IPS-20b (cell line): ENCODE measurements at regions not wholly inside any gene's neighbourhood (a gene's known extent, or its start where the extent isn't known, plus 50 kb on each side); places are given as distances from the start of the nearest gene placed in this dataset.
"Not testable (repeated sequence)": the region's sequence is repeated elsewhere in the genome, so short reads cannot be mapped to it uniquely, and the experiment has no call there.

Source experiments
- H3K27ac ChIP-seq: one replicate; pipeline ENCODE4 v1.5.1; 2013; ENCODE audit warnings: low read length
- H3K27me3 ChIP-seq: 2 replicates; pipeline ENCODE4 v1.6.1; 2013; ENCODE audit warnings: mild to moderate bottlenecking, low read length, inconsistent platforms; ENCODE audit not compliant: insufficient read depth
- H3K36me3 ChIP-seq: 2 replicates; pipeline ENCODE4 v1.6.1; 2013; ENCODE audit warnings: low read depth, mild to moderate bottlenecking, inconsistent platforms, low read length, moderate library complexity; ENCODE audit not compliant: insufficient read depth
- H3K4me1 ChIP-seq: 2 replicates; pipeline ENCODE4 v1.6.1; 2013; ENCODE audit warnings: mild to moderate bottlenecking, control low read depth, inconsistent platforms, low read length, moderate library complexity; ENCODE audit not compliant: insufficient read depth
- H3K4me3 ChIP-seq: 2 replicates; pipeline ENCODE4 v1.5.1; 2013; ENCODE audit warnings: mild to moderate bottlenecking, low read length, inconsistent platforms
- H3K9ac ChIP-seq: 2 replicates; pipeline ENCODE4 v1.6.1; 2013; ENCODE audit warnings: low read depth, mild to moderate bottlenecking, inconsistent platforms, low read length, moderate library complexity
- H3K9me3 ChIP-seq: 2 replicates; pipeline ENCODE4 v1.6.1; 2013; ENCODE audit warnings: mild to moderate bottlenecking, low read depth, low read length, inconsistent platforms; ENCODE audit not compliant: insufficient read depth

DNA sequence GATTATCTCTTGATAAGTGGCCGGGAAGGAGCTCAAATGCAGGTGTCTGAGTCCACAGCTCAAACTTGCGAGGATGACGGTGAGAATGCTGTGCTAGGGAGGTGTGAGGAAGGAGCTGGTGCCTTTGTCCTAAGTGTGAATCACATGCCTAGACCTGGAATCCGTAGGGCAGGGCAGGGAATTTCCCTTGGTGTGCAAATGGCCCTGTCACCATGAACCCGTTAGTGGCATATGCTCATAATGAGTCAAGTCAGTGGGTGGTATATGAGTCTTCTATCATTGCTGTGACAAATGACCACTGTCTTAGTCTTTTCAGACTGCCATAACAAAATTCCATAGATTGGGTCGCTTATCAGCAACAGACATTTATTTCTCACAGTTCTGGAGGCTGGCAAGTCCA, 163.1 kb upstream of the NBPF12 start:
- not testable (repeated sequence) for H3K9me3 ChIP-seq, H3K27me3 ChIP-seq, H3K36me3 ChIP-seq, H3K4me3 ChIP-seq, H3K9ac ChIP-seq, H3K27ac ChIP-seq, H3K4me1 ChIP-seq

DNA sequence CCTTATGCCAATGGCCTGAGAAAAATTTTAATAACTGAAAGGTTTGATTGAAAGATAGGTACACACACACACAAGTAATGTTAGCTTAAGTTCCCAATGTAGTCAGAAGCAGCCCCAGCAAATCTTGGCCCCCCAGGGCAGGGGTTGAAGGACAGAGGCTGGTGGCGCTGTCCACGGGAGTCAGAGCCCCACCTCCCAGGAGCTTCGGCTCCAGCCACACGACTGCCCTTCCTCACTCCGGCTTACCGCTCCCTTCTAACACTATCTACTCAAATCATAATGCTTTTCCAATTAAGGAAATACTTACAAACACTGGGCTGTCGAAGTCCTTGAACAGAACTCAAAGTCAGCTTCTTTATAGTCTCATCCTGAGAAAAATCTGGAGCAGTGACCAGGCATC, 163.9 kb upstream of the NBPF12 start:
- H3K36me3 ChIP-seq, H3K9me3 ChIP-seq, H3K27ac ChIP-seq, H3K4me3 ChIP-seq, H3K27me3 ChIP-seq, H3K9ac ChIP-seq, H3K4me1 ChIP-seq: not testable (repeated sequence)

DNA sequence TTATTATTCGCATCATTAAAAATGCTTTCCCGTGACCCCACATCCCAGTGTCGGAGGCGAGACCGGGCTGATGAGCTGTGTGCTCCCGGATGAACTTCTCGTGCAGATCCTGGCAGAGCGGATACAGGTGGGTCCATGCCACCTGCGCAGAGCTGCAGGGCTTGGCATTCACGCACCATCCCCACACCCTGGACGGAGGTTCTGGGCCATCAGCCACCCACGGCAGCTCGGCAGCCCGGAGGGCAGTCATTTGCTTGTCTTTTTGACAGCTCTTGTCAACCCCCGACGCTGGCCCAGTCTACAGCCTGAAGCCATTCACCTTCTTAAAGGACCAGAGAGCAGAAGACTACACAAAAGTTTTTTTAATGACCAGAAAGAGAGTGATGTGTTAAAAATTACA, 166.7 kb upstream of the NBPF12 start:
- not testable (repeated sequence) for H3K36me3 ChIP-seq, H3K9me3 ChIP-seq, H3K4me1 ChIP-seq, H3K27me3 ChIP-seq, H3K9ac ChIP-seq, H3K4me3 ChIP-seq, H3K27ac ChIP-seq

DNA sequence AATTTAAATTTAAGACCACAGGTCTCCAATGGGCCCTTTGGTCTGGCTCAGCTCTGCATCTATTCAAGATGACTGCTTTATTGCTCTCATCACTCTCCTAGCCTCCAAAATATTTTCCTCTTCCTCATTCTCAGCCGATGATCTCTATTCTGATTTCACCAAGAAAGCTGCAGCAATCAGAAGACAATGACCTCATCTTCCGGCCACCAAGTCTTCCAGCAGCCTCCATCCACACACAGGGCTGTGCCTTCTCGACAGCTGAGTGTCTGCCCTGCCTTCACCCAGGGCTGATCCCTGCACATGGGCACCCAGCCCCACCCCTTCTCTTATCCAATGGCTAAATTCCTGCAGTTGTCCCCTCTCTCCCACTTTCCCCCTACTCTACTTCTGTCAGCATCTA, 167.1 kb upstream of the NBPF12 start:
- not testable (repeated sequence) for H3K27me3 ChIP-seq, H3K27ac ChIP-seq, H3K36me3 ChIP-seq, H3K4me1 ChIP-seq, H3K4me3 ChIP-seq, H3K9ac ChIP-seq, H3K9me3 ChIP-seq

DNA sequence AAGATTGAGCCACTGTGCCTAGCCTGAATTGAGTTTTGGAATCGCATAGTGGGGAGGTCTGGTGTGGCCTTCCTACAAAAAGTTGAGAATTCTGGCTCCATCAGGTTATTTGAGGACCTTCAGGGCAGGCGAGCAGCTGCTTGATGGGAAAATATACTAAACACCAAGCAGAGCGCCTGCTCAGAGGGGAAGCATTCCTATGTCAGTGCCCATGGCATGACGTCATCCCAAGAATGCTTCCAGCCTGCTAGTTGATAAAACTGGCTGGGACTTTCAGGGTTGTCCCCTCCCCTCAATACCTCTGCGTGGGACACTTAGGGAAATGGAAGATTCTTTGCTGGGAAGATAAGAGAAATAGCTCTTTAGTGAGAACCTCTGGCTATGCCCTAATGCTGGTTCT, 174.9 kb upstream of the NBPF12 start:
- not testable (repeated sequence) for H3K9ac ChIP-seq, H3K36me3 ChIP-seq, H3K27ac ChIP-seq, H3K4me1 ChIP-seq, H3K9me3 ChIP-seq, H3K27me3 ChIP-seq, H3K4me3 ChIP-seq

DNA sequence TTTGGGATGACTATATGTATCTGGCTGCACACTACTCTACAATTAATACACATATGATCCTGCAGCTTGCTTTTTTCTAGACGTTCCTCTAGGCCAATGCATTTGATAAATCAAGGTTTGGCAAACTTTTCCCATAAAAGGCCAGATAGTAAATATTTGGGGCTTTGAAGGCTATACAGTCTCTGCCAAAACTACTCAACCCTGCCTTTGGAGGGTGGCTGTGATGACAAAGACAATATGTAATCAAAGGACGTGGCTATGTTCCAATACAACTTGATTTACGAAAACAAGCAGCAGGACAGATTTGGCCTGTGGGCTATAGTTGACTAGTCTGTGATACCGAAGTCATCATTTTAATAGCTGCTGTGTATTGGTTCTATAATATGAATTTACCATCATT, 181.3 kb upstream of the NBPF12 start:
- H3K9me3 ChIP-seq, H3K27ac ChIP-seq, H3K4me1 ChIP-seq, H3K27me3 ChIP-seq, H3K4me3 ChIP-seq, H3K9ac ChIP-seq, H3K36me3 ChIP-seq: not testable (repeated sequence)

DNA sequence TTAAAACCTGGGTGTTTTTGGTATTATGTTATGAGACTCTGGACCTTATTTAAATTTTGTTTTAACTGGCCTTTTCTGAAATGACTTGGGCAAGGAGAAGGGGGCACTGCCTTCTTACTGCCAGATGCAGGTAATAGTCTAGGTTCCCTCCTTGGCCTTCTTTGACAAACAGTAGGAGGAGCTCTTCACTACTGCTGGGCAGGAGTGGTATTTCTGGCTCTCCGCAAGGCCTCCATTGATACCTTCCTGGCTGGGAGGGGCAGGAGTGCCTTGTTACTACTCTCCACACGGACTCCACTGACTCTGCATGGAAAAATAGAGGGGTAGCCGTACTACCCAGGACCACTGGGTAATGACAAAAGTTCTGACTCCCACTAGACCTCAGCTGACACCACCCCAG, 189.4 kb upstream of the NBPF12 start:
- not testable (repeated sequence) for H3K9me3 ChIP-seq, H3K4me3 ChIP-seq, H3K36me3 ChIP-seq, H3K27me3 ChIP-seq, H3K4me1 ChIP-seq, H3K27ac ChIP-seq, H3K9ac ChIP-seq

DNA sequence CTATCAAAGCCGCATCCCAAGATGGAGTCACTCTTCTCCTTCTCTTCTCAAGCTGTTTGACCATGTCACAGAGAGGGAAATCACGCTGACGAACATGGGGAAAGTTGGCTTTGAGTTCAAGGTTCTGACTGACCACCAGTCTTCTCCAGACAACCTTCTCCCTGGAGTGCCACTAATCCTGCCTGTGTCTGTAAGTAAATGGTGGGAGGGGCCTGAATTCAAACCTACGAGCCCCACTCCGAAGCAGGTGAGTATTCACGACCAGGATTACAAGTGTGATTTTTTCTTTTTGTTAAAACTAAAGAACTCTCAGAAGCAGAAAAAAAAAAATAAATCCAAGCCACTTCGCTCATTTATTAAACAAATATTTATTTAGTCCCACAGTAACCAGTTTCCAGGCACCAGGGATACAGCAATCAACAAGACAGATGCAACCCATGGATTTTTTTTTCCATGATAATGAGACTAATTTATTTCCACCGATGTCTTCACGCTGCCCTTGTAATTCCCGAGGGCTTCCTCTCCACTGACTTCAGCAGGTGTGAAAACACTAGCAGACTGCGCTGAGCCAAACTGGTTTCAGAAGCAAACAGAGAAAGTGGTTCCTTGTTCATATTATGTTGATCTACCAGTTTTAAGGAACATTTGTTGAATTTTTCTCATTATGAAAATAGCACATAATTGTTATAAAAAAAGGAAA, 206.0 kb upstream of the NBPF12 start:
- not testable (repeated sequence) for H3K27me3 ChIP-seq, H3K36me3 ChIP-seq, H3K4me3 ChIP-seq, H3K4me1 ChIP-seq, H3K9me3 ChIP-seq, H3K27ac ChIP-seq, H3K9ac ChIP-seq

DNA sequence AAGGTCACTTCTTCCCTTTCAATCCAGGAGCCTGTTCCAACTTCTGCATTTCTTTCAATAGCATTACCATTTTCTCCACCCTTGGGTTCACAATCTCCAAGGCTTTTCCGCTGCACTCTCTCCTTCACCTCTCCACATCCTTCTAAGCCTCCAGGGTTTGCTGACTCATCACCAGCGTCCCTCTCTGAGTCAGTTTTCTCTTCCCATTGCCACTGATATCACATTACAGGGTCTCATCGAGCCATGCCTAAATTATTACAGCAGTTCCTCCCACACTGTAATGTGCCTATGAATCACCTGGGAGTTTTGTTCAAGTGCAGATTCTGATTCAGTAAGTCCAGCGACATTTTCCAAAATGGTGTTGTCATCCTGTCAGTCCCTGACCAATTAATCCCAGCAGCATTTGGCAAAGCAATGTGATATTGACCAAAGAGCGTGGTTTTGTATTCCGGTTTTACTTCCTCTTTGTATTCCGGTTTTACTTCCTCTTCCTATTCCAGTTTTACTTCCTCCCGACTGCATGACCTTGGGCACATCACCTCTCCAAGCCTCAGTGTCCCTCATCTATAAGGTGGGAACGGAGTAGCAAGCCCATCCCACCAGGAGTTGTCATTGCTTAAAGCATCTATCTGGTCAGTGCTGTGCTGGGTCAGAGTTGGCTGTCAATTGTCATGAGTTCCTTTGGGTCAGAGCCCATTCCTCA, 208.3 kb upstream of the NBPF12 start:
- not testable (repeated sequence) for H3K27ac ChIP-seq, H3K4me3 ChIP-seq, H3K9me3 ChIP-seq, H3K4me1 ChIP-seq, H3K27me3 ChIP-seq, H3K36me3 ChIP-seq, H3K9ac ChIP-seq

DNA sequence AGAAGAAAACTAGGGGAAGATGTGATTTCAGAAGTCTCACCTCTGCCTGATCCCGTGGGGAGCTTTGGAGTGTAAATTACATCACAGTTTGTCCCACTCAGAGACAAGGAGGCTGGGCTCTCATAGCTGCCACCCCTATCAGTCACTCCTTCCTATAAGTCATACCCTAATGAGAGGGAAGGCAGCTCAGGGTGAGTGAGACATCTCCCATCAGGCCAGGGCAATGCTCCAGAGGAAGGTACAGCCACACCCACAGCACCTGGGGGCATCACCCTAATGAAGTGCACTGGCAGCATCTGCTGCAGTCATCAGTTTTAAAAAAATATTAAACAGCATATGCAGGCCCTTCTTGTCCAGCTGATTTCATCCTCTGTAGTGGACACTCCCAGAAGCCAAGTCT, 223.1 kb upstream of the NBPF12 start:
- H3K27ac ChIP-seq, H3K9me3 ChIP-seq, H3K9ac ChIP-seq, H3K36me3 ChIP-seq, H3K27me3 ChIP-seq, H3K4me1 ChIP-seq, H3K4me3 ChIP-seq: not testable (repeated sequence)

DNA sequence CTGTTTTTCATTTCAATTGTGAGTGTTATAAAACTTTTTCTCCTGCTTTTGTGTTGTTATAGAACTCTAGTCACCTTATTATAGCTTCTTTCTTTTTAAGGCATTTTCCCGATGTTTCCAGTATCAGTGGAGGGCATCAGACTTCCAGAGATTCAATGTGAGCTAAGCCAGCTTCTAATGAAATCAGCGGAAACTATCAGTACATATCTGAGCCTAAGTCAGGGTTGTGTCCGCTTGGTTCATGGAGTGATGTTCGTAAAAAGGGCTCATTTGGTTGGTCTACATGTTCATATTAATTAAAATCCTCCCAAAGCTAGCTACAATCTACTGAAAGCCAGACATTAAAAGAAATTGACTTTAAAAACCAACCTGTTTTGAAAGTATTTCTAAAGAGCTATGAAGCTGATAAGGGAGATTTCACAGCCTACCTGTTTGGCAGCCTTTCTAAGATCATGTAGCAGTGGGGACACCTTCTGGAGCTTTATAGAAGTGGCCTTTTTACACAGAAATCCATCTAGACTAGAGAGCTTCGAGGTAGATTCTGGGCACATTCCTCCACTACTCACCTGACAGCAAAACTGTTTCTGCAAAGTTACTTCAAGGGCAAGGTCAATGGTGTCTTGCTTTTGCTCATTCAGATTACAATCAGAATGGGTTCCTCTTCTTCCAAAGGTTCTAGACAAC, 227.1 kb upstream of the NBPF12 start:
- H3K36me3 ChIP-seq, H3K9me3 ChIP-seq, H3K27ac ChIP-seq, H3K9ac ChIP-seq, H3K27me3 ChIP-seq, H3K4me1 ChIP-seq, H3K4me3 ChIP-seq: not testable (repeated sequence)

DNA sequence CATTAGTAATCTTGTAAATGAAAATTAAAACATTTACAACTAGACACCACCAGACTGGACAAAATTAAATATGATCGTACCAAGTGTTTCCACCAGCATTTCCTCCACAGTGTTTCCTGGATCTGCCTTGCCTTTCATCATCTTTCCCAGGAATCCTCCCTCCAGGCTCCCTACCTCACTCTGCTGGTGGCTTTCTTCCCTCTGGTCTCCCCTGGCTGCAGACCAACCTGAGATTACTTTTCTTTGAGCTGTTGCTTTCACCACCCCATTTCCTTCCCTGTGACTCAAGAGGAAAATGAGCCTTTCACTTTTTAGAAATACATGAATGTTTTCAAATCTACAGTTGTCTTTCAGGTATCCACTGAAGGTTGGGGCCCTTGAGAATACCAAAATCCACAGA, 228.8 kb upstream of the NBPF12 start:
- H3K4me3 ChIP-seq, H3K4me1 ChIP-seq, H3K9ac ChIP-seq, H3K9me3 ChIP-seq, H3K27ac ChIP-seq, H3K27me3 ChIP-seq, H3K36me3 ChIP-seq: not testable (repeated sequence)
